ENCODE measurements at regions not wholly inside any gene's neighbourhood (a gene's known extent, or its start where the extent isn't known, plus 50 kb on each side); places are given as distances from the start of the nearest gene placed in this dataset.

DNA sequence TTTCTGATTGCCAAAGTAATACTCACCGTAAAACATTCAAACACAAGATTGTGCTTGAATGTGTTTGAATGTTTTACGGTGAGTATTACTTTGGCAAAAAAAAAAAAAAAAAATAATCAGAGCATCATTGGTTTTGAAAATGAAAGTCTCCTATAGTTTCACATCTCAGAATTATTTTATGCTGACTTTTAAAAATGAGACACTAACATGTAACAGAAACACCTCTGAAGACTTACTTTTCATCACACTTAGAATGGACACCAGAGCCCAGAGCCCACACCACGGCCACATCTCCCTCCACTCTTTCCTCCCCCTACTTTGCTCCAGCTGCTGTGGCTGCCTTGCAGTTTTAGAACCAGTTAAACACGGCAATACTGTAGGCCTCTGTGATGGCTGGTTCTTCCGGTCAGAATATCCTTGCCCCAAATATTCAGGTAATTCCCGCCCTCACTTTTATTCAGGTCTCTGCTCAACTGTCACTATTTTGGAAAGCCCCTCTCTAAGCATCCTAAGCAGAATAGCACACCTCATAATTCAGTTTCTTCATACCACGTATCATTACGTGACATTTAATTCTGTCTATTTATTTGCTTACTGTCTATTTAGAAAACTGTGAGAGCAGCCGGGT is 138.9 kb upstream of the MAX start:
- Histone ChIP-seq H3K27ac (ENCODE audit: control insufficient read depth, insufficient read depth, low read length) (no peak overlapping the region), H3K27me3 (ENCODE audit: control insufficient read depth, extremely low read depth, insufficient read depth, low read length) (no peaks in the 10 kb centered on the region), H4K20me1 (ENCODE audit: control insufficient read depth, extremely low read depth, insufficient read depth, low read length) (no peaks in the 10 kb centered on the region), H3K9me1 (ENCODE audit: control insufficient read depth, extremely low read depth, insufficient read depth, low read length) (no peaks in the 10 kb centered on the region), H3K9ac (ENCODE audit: control insufficient read depth, extremely low read depth, insufficient read depth, low read length) (no peak overlapping the region), H3K4me1 (ENCODE audit: control insufficient read depth, extremely low read depth, insufficient read depth, low read length) (peaks cover 26% of the 10 kb centered on the region), H3K79me2 (ENCODE audit: control insufficient read depth, insufficient read depth, low read length) (no peaks in the 10 kb centered on the region), H3K36me3 (ENCODE audit: control insufficient read depth in 2 of 2, extremely low read depth in 1 of 2, insufficient read depth in 2 of 2, low read length in 2 of 2) (no peaks in the 10 kb centered on the region), H3K9me3 (ENCODE audit: control insufficient read depth, low read depth, low read length) (no peaks in the 10 kb centered on the region), H2AFZ (ENCODE audit: control insufficient read depth, low read length) (no peak overlapping the region), H3K4me2 (ENCODE audit: control insufficient read depth, extremely low read depth, insufficient read depth, low read depth, low read length) (no peak overlapping the region), H3K4me3 (ENCODE audit: control insufficient read depth in 2 of 3, extremely low read depth in 1 of 3, insufficient read depth in 2 of 3, low read depth in 1 of 3, low read length in 3 of 3) (no peak overlapping the region)
- DNase-seq (ENCODE audit: low read depth, low spot score) (no peak), FAIRE-seq (no peak)
- no peak for TF ChIP-seq EZH2 (IDR thresholded peaks at IDR 0.05; ENCODE audit: low read length)
- TF ChIP-seq, protein P1, sequence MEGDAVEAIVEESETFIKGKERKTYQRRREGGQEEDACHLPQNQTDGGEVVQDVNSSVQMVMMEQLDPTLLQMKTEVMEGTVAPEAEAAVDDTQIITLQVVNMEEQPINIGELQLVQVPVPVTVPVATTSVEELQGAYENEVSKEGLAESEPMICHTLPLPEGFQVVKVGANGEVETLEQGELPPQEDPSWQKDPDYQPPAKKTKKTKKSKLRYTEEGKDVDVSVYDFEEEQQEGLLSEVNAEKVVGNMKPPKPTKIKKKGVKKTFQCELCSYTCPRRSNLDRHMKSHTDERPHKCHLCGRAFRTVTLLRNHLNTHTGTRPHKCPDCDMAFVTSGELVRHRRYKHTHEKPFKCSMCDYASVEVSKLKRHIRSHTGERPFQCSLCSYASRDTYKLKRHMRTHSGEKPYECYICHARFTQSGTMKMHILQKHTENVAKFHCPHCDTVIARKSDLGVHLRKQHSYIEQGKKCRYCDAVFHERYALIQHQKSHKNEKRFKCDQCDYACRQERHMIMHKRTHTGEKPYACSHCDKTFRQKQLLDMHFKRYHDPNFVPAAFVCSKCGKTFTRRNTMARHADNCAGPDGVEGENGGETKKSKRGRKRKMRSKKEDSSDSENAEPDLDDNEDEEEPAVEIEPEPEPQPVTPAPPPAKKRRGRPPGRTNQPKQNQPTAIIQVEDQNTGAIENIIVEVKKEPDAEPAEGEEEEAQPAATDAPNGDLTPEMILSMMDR (optimal IDR thresholded peaks at IDR 0.05 in 1 of 3, IDR thresholded peaks at IDR 0.05 in 1 of 3, conservative IDR thresholded peaks at IDR 0.05 in 1 of 3; ENCODE audit: extremely low read depth in 1 of 3, insufficient read depth in 2 of 3, low read length in 3 of 3) = no peak
- dilution Hi-C loops (cut with MboI; ENCODE audit: extremely low pct_ligation_motif_present, low sequenced_read_pairs) = no loop called here

DNA sequence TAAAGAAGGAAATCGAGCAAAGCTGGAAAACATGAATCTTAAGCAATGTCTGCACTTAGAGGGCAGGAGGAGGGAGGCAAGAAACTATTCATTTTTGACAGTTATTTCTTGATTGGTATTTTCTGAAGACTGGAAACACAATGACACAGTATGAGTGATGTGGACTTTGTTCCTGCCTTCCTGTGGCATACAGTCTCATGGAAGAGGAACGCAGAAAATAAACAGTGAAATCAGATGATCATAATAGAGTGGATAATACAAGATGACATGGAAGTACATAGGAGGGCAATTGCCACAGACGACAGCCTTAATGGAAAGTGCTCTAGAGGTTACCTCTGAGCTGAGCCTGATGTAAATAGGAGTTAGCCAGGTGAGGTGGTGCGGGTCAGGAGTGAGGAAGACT is 140.4 kb upstream of the MAX start:
- H3K4me3 ChIP-seq (ENCODE audit: control insufficient read depth in 2 of 3, extremely low read depth in 1 of 3, insufficient read depth in 2 of 3, low read depth in 1 of 3, low read length in 3 of 3) = no peak overlapping the region
- H2AFZ ChIP-seq (ENCODE audit: control insufficient read depth, low read length) = no peak overlapping the region
- FAIRE-seq (no peak), DNase-seq (ENCODE audit: low read depth, low spot score) (no peak)
- H3K9me3 ChIP-seq (ENCODE audit: control insufficient read depth, low read depth, low read length) = no peaks in the 10 kb centered on the region
- no peaks in the 10 kb centered on the region for H3K79me2 ChIP-seq (ENCODE audit: control insufficient read depth, insufficient read depth, low read length)
- H3K36me3 ChIP-seq (ENCODE audit: control insufficient read depth in 2 of 2, extremely low read depth in 1 of 2, insufficient read depth in 2 of 2, low read length in 2 of 2) = no peaks in the 10 kb centered on the region
- H4K20me1 ChIP-seq (ENCODE audit: control insufficient read depth, extremely low read depth, insufficient read depth, low read length) = no peaks in the 10 kb centered on the region
- H3K4me2 ChIP-seq (ENCODE audit: control insufficient read depth, extremely low read depth, insufficient read depth, low read depth, low read length) = no peak overlapping the region
- H3K27me3 ChIP-seq (ENCODE audit: control insufficient read depth, extremely low read depth, insufficient read depth, low read length) = no peaks in the 10 kb centered on the region
- no peak overlapping the region for H3K9ac ChIP-seq (ENCODE audit: control insufficient read depth, extremely low read depth, insufficient read depth, low read length)
- H3K27ac ChIP-seq (ENCODE audit: control insufficient read depth, insufficient read depth, low read length) = no peak overlapping the region
- dilution Hi-C loops (cut with MboI; ENCODE audit: extremely low pct_ligation_motif_present, low sequenced_read_pairs) = no loop called here
- H3K9me1 ChIP-seq (ENCODE audit: control insufficient read depth, extremely low read depth, insufficient read depth, low read length) = no peaks in the 10 kb centered on the region
- H3K4me1 ChIP-seq (ENCODE audit: control insufficient read depth, extremely low read depth, insufficient read depth, low read length) = peaks cover 18% of the 10 kb centered on the region
- no peak for TF ChIP-seq EZH2 (IDR thresholded peaks at IDR 0.05; ENCODE audit: low read length)
- TF ChIP-seq, protein P1 (optimal IDR thresholded peaks at IDR 0.05 in 1 of 3, IDR thresholded peaks at IDR 0.05 in 1 of 3, conservative IDR thresholded peaks at IDR 0.05 in 1 of 3; ENCODE audit: extremely low read depth in 1 of 3, insufficient read depth in 2 of 3, low read length in 3 of 3) = no peak

Measured in keratinocyte (primary cell).